Activated CD4-positive, alpha-beta T cell treated with anti-CD3 and anti-CD28 coated beads for 48 hours (primary cell): ENCODE measurements at regions not wholly inside any gene's neighbourhood (a gene's known extent, or its start where the extent isn't known, plus 50 kb on each side); places are given as distances from the start of the nearest gene placed in this dataset.
A peak's percentile ranks its signal among the peaks of the same experiment; 100 is the strongest.
"Not testable (repeated sequence)": the region's sequence is repeated elsewhere in the genome, so short reads cannot be mapped to it uniquely, and the experiment has no call there.

Source experiments
- DNase-seq: peaks from one replicate; pipeline ENCODE4 v3.0.0-alpha.2; 2020

DNA sequence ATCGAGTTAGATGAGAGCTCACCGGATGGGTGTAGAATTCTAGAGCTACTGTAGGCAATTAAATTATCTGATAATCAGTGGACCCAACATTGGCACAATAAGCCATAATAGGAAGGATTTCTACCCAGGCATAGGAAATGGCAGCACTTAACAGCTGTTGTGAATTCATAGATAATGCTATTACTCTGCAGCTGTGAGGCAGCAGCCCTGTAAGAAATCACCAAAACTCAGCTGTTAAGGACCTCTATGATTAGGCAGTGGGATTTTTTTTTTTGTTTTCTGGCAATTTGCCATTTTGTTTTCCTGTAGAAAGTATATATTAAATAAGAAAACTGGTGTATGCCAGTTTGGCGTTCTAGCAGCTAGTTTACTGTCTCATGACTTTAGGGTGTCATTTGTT is 609.1 kb upstream of the SLC35B3 start:
- DNase-seq = no peak

DNA sequence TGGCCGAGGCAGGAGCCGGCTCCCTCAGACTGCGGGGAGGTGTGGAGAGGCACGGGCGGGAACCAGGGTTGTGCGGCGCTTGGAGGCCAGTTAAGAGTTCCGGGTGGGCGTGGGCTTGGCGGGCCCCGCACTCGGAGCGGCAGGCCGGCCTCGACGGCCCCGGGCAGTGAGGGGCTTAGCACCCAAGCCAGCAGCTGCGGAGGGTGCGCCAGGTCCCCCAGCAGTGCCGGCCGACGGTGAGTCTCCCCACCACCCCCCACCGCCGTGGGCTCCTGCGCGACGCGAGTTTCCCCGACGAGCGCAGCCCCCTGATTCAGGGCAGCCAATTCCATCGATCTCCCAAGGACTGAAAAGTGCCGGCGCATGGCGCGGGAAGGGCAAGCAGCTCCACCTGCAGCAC is 605.4 kb upstream of the SLC35B3 start:
- DNase-seq = no peak

DNA sequence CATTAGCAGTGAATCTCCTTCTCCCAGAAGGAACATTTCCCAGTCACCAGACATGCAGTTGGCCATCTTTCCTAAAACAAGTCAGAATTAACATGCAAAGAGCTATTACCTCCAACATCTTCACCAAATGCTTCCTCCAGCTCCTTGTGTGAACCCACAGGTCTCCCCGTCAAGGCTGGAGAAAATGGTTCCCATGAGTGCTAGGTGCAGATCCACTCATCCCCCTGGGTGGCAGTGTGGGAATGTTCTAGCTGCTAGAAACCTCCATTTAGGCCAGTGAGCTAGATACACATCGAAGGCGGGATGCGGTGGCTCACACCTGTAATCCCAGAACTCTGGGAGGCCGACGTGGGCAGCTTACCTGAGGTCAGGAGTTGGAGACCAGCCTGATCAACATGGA is 603.9 kb upstream of the SLC35B3 start:
- DNase-seq = no peak

DNA sequence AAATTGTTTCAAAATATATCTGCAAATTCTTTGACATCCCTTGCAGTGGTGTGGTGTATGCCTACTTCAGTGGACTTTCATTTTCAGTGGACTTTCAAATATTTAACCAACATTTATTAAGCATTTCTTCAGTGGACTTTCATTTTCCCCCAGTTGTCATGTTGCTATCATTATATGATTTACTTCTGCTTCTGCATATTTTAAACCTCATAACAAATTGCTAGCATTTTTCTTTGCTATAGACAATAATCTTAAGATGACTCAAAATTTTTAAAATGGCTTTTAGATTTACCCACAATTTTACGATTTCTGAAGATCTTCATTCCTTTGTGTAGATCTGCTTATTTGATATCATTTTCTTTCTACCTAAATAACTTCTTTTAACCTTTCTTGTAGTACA is 592.7 kb upstream of the SLC35B3 start:
- no peak for DNase-seq

DNA sequence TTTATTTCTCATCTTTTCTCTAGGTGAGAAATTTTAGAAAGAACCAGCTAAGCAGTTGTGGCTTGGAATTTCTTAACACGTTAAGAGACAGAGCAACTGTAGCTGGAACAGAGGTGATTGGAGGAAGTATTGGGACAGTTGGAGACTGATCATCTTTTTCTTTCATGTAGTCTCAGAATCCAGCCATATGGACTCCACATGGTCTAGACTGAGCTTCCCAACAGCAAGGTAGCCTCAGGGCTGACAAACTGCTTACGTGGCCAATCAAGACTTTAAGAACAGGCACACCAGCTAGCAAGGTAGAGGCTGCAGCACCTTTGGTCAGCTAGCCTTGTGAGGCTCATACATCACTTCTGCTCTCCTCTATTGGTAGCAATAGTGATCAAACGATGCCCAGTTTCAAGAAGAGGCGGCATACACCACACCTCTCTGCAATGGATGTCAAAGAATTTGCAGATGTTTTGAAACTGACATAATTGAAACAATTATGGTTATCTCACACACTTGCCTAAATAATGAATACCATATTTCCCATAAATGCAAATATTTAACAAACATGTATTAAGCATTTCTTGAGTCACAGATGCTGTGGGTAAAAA is 590.5 kb upstream of the SLC35B3 start:
- DNase-seq = no peak

DNA sequence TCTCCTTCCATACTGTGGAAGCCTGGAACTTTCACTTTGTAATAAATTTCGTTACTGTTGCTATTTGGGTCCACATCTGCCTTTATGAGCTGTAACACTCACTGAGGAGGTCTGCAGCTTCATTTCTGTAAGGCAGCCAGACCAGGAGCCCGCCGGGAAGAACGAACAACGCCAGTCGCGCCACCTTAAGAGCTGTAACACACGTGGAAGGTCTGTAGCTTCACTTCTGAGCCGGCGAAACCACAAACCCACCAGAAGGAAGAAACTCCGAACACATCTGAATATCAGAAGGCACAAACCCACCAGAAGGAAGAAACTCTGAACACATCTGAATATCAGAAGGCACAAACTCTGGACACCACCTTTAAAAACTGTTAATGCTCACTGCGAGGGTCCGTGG is 589.9 kb upstream of the SLC35B3 start:
- no peak for DNase-seq

DNA sequence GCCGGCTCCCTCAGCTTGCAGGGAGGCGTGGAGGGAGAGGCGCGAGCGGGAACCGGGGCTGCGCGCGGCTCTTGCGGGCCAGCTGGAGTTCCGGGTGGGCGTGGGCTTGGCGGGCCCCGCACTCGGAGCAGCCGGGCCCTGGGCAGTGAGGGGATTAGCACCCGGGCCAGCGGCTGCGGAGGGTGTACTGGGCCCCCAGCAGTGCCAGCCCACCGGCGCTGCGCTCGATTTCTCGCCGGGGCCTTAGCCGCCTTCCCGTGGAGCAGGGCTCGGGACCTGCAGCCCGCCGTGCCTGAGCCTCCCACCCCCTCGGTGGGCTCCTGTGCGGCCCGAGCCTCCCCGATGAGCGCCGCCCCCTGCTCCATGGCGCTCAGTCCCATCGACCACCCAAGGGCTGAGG is 588.9 kb upstream of the SLC35B3 start:
- not testable (repeated sequence) for DNase-seq

DNA sequence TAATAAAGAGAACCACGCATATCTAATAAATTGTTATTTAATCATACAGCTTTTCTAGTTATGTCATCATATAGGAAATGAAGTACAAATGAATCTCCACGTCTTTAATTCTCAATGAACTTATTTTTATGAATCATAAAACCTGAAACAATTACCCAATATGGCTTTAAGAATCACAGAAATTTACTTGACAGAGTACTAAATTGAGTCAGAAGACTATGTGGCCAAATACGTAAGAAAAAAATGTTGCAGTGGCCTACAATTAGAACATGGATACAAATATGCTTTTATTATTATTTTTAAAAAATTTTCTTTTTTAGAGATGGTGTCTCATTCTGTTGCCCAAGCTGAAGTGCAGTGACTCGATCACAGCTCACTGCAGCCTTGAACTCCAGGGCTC is 584.7 kb upstream of the SLC35B3 start:
- DNase-seq = no peak

DNA sequence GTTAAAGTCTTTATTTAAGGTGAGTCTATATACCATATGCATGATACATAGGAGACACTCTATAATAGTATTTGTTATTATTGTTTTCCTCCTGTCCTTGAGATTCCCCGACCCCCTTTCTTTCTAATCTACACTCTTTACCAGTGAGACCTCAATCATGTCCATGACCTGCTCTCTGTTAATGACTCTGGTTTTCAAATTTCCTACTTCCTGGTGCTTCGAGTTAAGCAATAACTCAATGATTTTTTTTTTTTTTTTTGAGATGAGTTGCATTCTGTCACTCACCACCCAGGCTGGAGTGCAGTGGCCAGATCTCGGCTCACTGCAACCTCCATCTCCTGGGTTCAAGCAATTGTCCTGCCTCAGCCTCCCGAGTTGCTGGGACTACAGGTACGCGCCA is 574.6 kb upstream of the SLC35B3 start:
- no peak for DNase-seq

DNA sequence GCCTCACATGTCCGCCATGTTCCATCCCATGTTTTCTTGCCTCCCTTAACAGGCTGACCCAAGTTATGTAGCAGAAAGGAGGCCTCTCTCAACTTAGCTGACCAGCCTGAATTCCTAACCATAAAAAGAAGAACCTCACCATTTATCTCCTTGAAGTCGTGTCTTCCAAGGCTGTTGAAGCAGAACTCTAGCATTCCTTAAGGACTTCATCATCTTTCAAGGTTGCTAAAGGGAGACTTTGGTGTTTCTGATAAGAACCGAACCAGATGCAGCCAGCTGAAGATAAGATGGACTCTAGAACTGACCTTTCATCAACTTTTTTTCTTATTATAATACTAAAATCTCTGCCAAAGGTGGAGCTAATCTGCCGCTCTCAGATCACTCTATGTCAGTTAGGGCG is 571.7 kb upstream of the SLC35B3 start:
- DNase-seq = no peak

DNA sequence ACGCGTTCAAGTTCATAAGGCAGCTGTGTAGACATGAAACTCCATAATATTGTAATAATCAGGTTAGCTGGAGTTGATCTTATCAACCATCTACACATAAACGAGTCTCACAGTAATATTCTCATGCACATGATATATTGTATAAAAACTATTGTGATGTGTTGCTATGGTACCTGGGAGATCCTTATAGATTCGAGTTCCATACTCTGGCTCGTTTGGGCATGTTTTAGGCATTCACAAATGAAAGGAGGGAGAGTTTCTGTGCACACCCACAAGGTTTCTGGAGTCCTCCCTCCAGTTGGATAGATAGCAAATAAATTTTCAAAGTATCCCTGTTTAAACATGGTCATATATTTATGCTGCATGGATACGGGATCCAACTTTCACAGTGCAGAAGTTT is 567.5 kb upstream of the SLC35B3 start:
- no peak for DNase-seq

DNA sequence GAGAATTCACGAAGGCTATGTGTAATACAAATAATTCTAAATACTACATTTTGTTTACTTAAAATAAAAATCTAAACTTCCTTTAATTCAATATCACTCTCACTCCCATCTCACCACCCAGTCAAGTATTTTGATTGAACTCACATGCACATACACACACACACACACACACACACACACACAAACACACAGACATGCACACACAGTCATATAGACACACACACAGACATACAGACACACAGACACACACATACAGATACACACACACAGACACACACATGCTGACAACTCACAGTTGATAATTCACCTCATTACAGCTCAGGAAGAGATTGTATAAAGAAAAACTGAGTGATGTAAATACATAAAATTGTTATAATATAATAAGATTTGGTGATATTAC is 559.8 kb upstream of the SLC35B3 start:
- DNase-seq = no peak

DNA sequence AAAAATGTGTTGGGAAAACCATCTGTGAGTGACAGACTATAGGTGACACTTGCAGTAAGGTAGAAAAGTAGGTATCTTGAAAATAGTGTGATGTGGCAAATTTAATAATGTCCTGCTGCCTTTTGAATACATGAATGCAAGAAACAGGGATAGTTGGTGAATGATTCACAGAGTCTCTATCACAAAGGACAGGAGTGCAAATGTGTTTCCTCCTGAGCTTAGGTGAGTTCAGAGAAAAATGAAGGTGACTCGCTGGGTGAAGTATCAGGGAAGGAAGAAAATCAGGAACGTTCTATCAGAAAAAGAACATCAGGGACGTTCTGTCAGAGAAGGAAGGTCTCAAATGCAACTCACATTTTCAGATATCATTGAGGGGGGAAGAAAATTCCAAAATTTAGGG is 557.8 kb upstream of the SLC35B3 start:
- DNase-seq = no peak

DNA sequence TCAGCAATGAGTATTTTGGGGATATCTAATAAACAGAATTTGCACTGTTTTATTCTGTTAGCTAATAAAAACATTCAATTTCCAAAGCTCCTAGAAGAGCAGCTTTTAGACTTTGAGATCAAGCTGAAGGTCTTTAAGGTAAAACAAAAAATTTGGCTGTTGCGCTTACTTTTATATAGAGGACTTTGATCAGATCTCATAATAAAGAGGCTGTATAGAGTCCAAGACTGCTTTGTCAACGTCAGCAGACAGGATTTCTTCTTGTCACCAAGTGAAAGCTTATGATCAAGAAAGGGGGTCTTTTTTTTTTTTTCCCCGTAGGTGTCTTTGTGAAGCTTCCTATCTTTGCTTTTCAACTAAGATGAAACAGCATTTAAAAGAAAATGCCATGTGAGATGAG is 556.5 kb upstream of the SLC35B3 start:
- no peak for DNase-seq

DNA sequence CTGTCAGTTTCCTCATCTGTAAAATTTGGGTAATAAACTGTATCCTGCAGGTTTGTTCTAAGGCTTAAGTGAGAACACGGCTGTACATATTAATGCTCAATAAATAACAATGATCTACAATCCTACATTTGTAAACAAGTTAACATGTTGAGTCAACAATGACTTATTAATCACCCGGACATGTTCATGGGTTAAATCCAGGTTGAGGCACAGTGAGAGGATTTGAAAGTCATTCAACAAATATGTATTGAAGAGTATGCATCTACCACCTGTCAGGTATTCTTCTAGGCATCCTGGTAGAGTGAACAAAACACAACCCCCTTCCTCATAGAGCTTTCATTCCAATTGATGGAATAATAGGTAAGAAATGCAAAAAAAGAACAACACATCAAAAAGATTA is 554.7 kb upstream of the SLC35B3 start:
- DNase-seq = no peak

DNA sequence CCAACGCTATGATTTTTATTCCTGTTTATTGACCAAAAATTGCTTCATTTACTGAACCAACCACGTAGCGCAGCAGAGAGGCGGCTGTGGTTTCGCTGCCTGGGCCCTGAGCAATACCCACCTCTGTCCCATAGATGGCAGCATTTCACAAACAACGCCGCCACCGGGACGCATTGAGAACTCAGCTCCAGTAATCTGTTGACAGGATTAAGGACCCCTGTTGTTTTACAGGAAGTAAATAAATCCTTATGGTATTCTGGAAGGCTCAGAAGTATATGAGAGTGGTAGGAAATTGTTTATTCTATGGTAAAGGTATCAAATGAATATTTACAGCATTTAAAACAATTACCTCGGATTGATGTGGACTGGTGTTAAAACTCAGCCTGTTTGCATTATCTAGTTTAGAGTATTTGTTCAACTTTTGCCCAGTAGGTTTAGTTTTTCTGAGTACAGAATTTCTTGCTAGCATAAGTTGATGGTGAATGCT is 547.9 kb upstream of the SLC35B3 start:
- peak; percentile 69 for DNase-seq

DNA sequence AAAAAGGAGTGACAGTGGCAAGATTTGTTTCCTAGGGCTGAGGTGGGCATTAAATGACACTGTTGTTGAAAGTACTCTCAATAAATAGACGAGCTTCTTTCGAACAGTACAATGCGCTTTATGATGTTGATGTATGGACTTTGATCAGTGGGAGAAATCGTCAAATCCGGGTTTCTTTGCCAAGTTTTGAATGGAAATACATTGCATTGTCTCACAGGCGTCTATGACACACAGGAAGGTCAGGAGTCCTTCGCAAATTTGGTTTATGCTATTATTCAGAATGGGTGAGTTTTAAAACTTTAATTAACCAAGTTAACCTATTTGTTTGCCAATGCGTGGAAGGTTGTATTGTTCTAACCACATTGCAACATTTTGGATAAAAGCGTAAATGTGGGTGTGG is 547.3 kb upstream of the SLC35B3 start:
- DNase-seq = no peak

DNA sequence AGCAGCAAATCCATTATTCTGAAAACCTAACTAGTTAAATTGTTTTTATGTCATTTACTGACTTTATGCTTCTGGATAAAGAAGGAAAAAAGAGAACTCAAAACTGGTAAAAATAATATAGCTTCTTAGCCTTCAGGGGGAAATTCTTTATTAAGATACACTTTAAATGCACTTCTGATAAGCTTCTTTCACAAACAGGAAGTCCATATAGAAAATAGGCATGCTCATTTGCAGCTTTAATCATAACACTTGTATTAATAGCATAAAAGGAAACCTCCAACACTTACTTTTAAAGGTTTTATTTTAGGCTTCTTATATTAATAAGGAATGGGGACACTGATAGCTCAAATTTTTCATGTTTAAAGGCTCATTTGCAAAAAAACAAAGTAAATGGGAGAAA is 538.0 kb upstream of the SLC35B3 start:
- no peak for DNase-seq

DNA sequence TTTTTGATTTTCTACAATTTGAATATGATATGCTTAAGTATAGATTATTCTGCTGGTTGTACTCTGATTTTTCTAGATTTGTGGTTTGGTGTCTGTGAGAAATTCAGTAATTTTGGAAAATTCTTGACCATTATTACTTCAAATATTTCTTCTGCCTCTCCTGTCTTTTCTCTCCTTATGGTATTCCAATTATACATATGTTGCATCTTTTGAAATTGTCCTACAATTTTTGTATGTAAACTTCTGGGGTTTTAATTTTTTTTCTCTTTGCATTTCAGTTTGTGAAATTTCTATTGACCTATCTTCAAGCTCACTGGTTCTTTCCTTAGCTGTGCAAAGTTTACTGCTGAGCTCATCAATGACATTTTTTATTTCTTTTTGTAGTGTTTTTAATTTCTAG is 534.4 kb upstream of the SLC35B3 start:
- DNase-seq = no peak

DNA sequence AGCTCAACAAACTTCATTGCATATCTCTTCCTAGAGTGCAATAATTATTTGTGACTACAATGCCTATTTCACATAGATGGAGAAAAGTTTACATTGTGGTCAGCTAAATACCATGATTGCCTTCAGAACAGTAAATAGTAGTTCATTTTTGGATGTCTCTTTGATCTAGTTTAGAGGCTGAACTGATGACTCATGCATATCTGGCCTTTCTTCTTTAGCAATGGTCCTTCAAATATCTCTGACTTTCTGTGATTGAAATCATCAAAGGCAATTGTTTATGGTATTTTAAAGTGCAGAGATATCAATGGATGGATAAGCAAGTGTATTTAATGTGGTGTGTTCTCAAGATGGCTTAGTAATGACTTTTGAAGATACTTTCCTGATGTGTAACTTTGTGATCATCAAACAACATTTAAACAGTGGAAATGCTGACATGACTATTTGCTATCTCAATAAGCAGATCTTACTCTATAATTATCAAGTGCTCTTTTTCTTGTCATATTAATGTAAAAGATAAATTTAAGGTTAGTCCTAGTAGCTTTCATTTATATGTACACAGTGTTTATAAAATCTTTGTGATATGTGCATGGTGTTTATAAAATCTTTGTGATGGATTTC is 523.7 kb upstream of the SLC35B3 start:
- no peak for DNase-seq

DNA sequence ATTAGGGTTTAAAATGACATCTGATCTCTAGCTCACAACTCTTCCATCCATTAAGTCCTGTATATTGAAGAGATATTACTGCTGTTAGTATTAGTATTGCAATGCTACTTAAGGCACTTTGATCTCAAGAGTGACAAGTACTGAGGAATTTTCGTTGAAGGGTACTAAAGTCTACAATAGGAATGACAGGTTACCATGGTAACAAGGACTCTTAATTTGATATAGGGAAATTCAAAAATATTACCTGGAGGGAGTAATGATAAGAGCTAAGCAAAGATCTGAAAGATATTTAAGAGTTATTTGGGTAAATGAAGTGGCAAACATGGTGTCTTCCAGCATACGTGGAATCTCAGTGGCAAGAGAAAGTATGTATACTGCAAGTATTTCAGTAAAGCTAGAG is 518.0 kb upstream of the SLC35B3 start:
- DNase-seq = no peak

DNA sequence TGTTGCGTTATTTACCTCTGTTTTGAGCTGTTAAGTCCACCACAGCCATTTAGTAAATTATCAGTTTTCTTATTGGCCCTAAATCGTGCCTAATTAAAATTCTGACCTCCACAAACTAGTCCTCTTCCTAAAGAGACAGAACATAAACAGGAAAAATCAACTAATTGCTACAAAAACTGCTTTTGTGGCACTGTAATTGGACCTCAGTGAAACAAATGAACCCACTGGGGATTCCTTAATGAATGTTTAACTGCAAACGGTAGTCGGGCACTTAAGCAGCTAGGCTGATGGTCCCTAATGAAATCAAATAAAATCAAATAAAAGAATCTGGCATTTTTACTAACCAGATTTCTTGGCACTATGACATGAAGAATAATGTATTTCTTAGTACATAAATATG is 513.4 kb upstream of the SLC35B3 start:
- no peak for DNase-seq

DNA sequence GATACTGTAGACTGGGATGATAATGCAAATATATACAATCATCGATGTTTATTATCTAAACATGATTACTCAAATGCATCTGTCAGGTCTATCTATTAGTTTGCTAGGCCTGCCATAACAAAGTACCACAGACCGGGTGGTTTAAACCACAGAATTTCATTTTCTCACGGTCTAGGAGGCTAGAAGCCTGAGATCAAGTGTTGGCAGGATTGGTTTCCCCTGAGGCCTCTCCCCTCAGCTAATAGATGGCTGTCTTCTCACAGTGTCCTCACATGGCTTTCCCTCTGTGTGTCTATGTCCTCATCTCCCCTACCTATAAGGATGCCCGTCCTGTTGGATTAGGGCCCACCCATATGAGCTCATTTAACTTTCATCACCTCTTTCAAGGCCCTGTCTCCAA is 512.6 kb upstream of the SLC35B3 start:
- DNase-seq = no peak

DNA sequence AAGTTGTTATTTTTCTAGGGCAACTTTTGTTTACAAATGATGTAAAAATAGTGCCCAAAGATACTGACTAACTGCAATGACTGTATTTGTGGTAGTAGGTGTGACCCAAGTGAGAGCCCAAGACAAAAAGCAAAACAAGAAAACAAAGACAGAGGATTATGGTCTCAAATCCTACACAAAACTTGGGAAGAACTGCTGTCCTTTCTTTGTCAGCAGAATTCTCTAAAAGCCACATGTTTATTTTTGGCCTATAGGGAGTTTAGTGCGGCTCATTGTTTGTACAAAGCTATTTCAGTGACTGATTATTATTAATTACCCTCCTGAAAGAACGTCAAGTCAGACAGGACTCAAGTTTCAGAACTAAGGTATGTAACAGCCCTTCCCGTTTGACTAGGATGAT is 509.2 kb upstream of the SLC35B3 start:
- no peak for DNase-seq

DNA sequence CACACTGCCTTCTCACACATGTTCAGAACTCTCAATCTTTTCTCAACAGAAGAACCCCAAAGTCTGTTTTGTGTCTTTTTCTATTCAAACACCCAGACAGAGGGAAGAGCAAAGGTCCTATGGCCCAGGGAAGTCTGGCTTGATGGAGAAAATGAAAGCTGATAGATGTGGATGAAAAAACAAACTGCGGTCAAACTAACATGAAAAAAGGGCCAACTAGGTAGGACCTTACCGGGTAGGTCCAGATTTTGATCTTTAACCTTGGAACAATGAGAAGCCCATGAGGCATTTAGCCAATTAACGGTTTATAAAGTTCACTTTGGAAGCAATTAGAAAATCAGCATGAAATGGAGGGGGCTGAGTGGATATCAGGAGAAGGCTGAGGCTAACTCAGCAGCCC is 507.7 kb upstream of the SLC35B3 start:
- DNase-seq = no peak
